Globus pallidus (tissue), 1 donor: ENCODE measurements at regions not wholly inside any gene's neighbourhood (a gene's known extent, or its start where the extent isn't known, plus 50 kb on each side); places are given as distances from the start of the nearest gene placed in this dataset.

Experiments used
- DNase-seq: peaks from one replicate; pipeline ENCODE4 v3.0.0-alpha.2; 2015; ENCODE audit warnings: low spot score

GRCh38 chr5:74424162-74424868 is 216.2 kb downstream of the ENC1 start:
- DNase-seq = no peak

- no peak for DNase-seq
Measured at GRCh38 chr5:74423383-74423782, 217.1 kb downstream of the ENC1 start.

- no peak for DNase-seq
Measured at GRCh38 chr5:74422671-74423070, 217.9 kb downstream of the ENC1 start.

GRCh38 chr5:74422030-74422429 is 218.5 kb downstream of the ENC1 start:
- no peak for DNase-seq

GRCh38 chr5:74421377-74421776 is 219.2 kb downstream of the ENC1 start:
- no peak for DNase-seq

GRCh38 chr5:74420947-74421346 is 219.6 kb downstream of the ENC1 start:
- DNase-seq = no peak

GRCh38 chr5:74420220-74420619 is 220.3 kb downstream of the ENC1 start:
- no peak for DNase-seq

GRCh38 chr5:74419468-74419867 is 221.1 kb downstream of the ENC1 start:
- no peak for DNase-seq

- DNase-seq = no peak
Measured at GRCh38 chr5:74418709-74419108, 221.8 kb downstream of the ENC1 start.

GRCh38 chr5:74418261-74418660 is 222.3 kb downstream of the ENC1 start:
- DNase-seq = no peak

- DNase-seq = no peak
Measured at GRCh38 chr5:74415695-74416102, 224.8 kb downstream of the ENC1 start.

- no peak for DNase-seq
Measured at GRCh38 chr5:74414228-74414627, 226.3 kb downstream of the ENC1 start.

- no peak for DNase-seq
Measured at GRCh38 chr5:74413403-74414048, 227.0 kb downstream of the ENC1 start.

GRCh38 chr5:74412066-74412465 is 228.5 kb downstream of the ENC1 start:
- no peak for DNase-seq

- DNase-seq = no peak
Measured at GRCh38 chr5:74409712-74410111, 230.8 kb downstream of the ENC1 start.

GRCh38 chr5:74409166-74409706 is 231.3 kb downstream of the ENC1 start:
- DNase-seq = no peak

GRCh38 chr5:74408150-74409043 is 232.1 kb downstream of the ENC1 start:
- no peak for DNase-seq

GRCh38 chr5:74407701-74408100 is 232.8 kb downstream of the ENC1 start:
- DNase-seq = no peak

GRCh38 chr5:74406844-74407243 is 233.7 kb downstream of the ENC1 start:
- DNase-seq = no peak

- no peak for DNase-seq
Measured at GRCh38 chr5:74405593-74405992, 234.9 kb downstream of the ENC1 start.

- no peak for DNase-seq
Measured at GRCh38 chr5:74404574-74405508, 235.7 kb downstream of the ENC1 start.
